ENCODE measurements at regions not wholly inside any gene's neighbourhood (a gene's known extent, or its start where the extent isn't known, plus 50 kb on each side); places are given as distances from the start of the nearest gene placed in this dataset.

- no peak overlapping the region for H3K4me3 ChIP-seq (replicated peaks in 1 of 3)
- no peaks in the 10 kb centered on the region for H3K9me3 ChIP-seq
- no peak overlapping the region for H3K27ac ChIP-seq
- no peaks in the 10 kb centered on the region for H3K27me3 ChIP-seq
- WGBS, 2 donors = 93 to 94% methylated on average over 3 of the region's 3 CpGs
- intact Hi-C loops (cut with DNase I) = no loop called here
- no peaks in the 10 kb centered on the region for H3K36me3 ChIP-seq
- H3K4me1 ChIP-seq = no peaks in the 10 kb centered on the region
- no peak for TF ChIP-seq CTCF (IDR thresholded peaks at IDR 0.05)
- no peak for TF ChIP-seq POLR2A (IDR thresholded peaks at IDR 0.05)
- no peak for DNase-seq
Observed at GRCh38 chr13:66102864-66103263, 1127.3 kb downstream of the PCDH9 start.

- WGBS, 2 donors = 88% methylated on average over 10 of the region's 10 CpGs
- Histone ChIP-seq H3K4me3 (replicated peaks in 1 of 3) (no peak overlapping the region), H3K27ac (no peak overlapping the region), H3K9me3 (no peaks in the 10 kb centered on the region), H3K27me3 (no peaks in the 10 kb centered on the region), H3K36me3 (no peaks in the 10 kb centered on the region), H3K4me1 (no peaks in the 10 kb centered on the region)
- TF ChIP-seq CTCF (IDR thresholded peaks at IDR 0.05) = no peak
- no peak for TF ChIP-seq POLR2A (IDR thresholded peaks at IDR 0.05)
- no peak for DNase-seq
- intact Hi-C loops (cut with DNase I) = no loop called here
Observed at GRCh38 chr13:66099825-66100224, 1130.3 kb downstream of the PCDH9 start.

- 76 to 87% methylated on average over 3 of the region's 3 CpGs for WGBS, 2 donors
- TF ChIP-seq POLR2A (IDR thresholded peaks at IDR 0.05) (no peak), CTCF (IDR thresholded peaks at IDR 0.05) (no peak)
- intact Hi-C loops (cut with DNase I) = no loop called here
- Histone ChIP-seq H3K36me3 (no peaks in the 10 kb centered on the region), H3K27ac (no peak overlapping the region), H3K27me3 (no peaks in the 10 kb centered on the region), H3K9me3 (no peaks in the 10 kb centered on the region), H3K4me1 (no peaks in the 10 kb centered on the region), H3K4me3 (replicated peaks in 1 of 3) (no peak overlapping the region)
- DNase-seq = no peak
Observed at GRCh38 chr13:66098931-66099628, 1131.1 kb downstream of the PCDH9 start.

GRCh38 chr13:66089711-66090110 lies 1140.4 kb downstream of the PCDH9 start:
- no peak overlapping the region for H3K4me3 ChIP-seq (replicated peaks in 1 of 3)
- no peak overlapping the region for H3K27ac ChIP-seq

More at GRCh38 chr13:66089711-66090110, 1140.4 kb downstream of the PCDH9 start:
- TF ChIP-seq CTCF (IDR thresholded peaks at IDR 0.05) (no peak), POLR2A (IDR thresholded peaks at IDR 0.05) (no peak)
- Histone ChIP-seq H3K27me3 (no peaks in the 10 kb centered on the region), H3K36me3 (no peaks in the 10 kb centered on the region), H3K4me1 (no peaks in the 10 kb centered on the region), H3K9me3 (no peaks in the 10 kb centered on the region)
- DNase-seq = no peak
- intact Hi-C loops (cut with DNase I) = no loop called here
- WGBS, 2 donors = 0% methylated on average over 1 of the region's 1 CpG
